GM12878 (cell line): ENCODE measurements at regions not wholly inside any gene's neighbourhood (a gene's known extent, or its start where the extent isn't known, plus 50 kb on each side); places are given as distances from the start of the nearest gene placed in this dataset.

Experiments used
- ATAC-seq: fragments of 200-7000 bp; cut with Tn5 transposase; 3 replicates; pipeline ENCODE4 v1.9.1; 2020; ENCODE audit warnings: mild to moderate bottlenecking, moderate library complexity
- BruUV-seq: library from RNA; stranded (reverse); fragments of 400-500 nt; replicated peaks from 2 replicates; lab custom pipeline; 2021; lab: Mats Ljungman, UMichigan
- CTCF ChIA-PET: fragments of 300-600 bp; sonication (Branson Sonifier 250); formaldehyde crosslinking; extraction: SDS; loops from one replicate; lab custom pipeline; 2021; ENCODE audit warnings: inconsistent platforms; lab: Yijun Ruan, JAX
- POLR2A ChIA-PET: fragments of 350-600 bp; formaldehyde crosslinking; extraction: SDS; loops from one replicate; lab custom pipeline; 2021; ENCODE audit warnings: inconsistent platforms; lab: Charles Lee
- RAD21 ChIA-PET: fragments of 300-600 bp; sonication (Branson Sonifier 250); formaldehyde crosslinking; loops from one replicate; lab custom pipeline; 2023; ENCODE audit warnings: antibody characterized with exemption; ENCODE audit not compliant: unreplicated experiment; lab: Charles Lee
- SMC1A ChIA-PET: fragments of 300-600 bp; sonication (Branson Sonifier 250); formaldehyde crosslinking; loops from one replicate; lab custom pipeline; 2023; ENCODE audit not compliant: unreplicated experiment, uncharacterized antibody; lab: Charles Lee
- DNase-seq: peaks from one replicate; pipeline ENCODE4 v3.0.0-alpha.2; 2011; ENCODE audit warnings: low read depth, low spot score
- FAIRE-seq: peaks from 3 replicates; lab custom pipeline; 2011; peaks lifted over from hg19 to GRCh38; lab: Jason Lieb, UNC
- H2AFZ ChIP-seq: 2 replicates; pipeline ENCODE4 v1.6.0; 2011; ENCODE audit warnings: low read depth, low read length, control low read depth; ENCODE audit not compliant: control insufficient read depth
- H3K27ac ChIP-seq: 2 replicates; pipeline ENCODE4 v1.5.1; 2011; ENCODE audit warnings: control low read depth; ENCODE audit not compliant: control insufficient read depth, insufficient read depth
- H3K27me3 ChIP-seq, 2 experiments: replicated peaks in 1 of 2; 2 replicates each; pipeline versions ENCODE4 v1.6.0 to v1.6.1; 2011; ENCODE audit warnings: low read length in 1 of 2; ENCODE audit not compliant: control insufficient read depth in 2 of 2, insufficient read depth in 2 of 2
- H3K36me3 ChIP-seq, 2 experiments: 2 replicates each; pipeline ENCODE4 v1.5.1; 2011; ENCODE audit warnings: low read length in 1 of 2; ENCODE audit not compliant: control insufficient read depth in 2 of 2, insufficient read depth in 2 of 2
- H3K4me1 ChIP-seq: 2 replicates; pipeline ENCODE4 v1.6.1; 2011; ENCODE audit warnings: mild to moderate bottlenecking, low read length, moderate library complexity, mixed read lengths; ENCODE audit not compliant: control insufficient read depth, insufficient read depth
- H3K4me2 ChIP-seq: 2 replicates; pipeline ENCODE4 v1.6.0; 2011; ENCODE audit warnings: control low read depth; ENCODE audit not compliant: control insufficient read depth, insufficient read depth
- H3K4me3 ChIP-seq: fragments of 200-600 bp; sonication (generic); 2 replicates; pipeline ENCODE4 v1.5.1; 2016
- H3K79me2 ChIP-seq: 2 replicates; pipeline ENCODE4 v1.6.0; 2011; ENCODE audit warnings: low read length; ENCODE audit not compliant: control insufficient read depth, insufficient read depth
- H3K9ac ChIP-seq: 2 replicates; pipeline ENCODE4 v1.8.0; 2011; ENCODE audit warnings: low read length, control low read depth, mixed read lengths; ENCODE audit not compliant: control insufficient read depth, insufficient read depth
- H3K9me3 ChIP-seq: replicated peaks from 3 replicates; pipeline ENCODE4 v1.5.1; 2011; ENCODE audit warnings: mild to moderate bottlenecking, low read length; ENCODE audit not compliant: control insufficient read depth, insufficient read depth
- H4K20me1 ChIP-seq: 2 replicates; pipeline ENCODE4 v1.6.0; 2011; ENCODE audit not compliant: control insufficient read depth, insufficient read depth
- ATF7 ChIP-seq: fragments of 450-650 bp; IDR thresholded peaks from 2 replicates; pipeline ENCODE4 v1.6.1; 2016; ENCODE audit warnings: low read depth, mild to moderate bottlenecking
- HCFC1 ChIP-seq: fragments of 150-350 bp; IDR thresholded peaks from 2 replicates; pipeline ENCODE4 v1.6.1; 2014; ENCODE audit warnings: low read length
- MEF2B ChIP-seq: fragments of 450-650 bp; IDR thresholded peaks from 2 replicates; pipeline ENCODE4 v1.6.1; 2018; ENCODE audit warnings: mild to moderate bottlenecking, moderate library complexity; ENCODE audit not compliant: partially characterized antibody, poor library complexity, severe bottlenecking
- NRF1 ChIP-seq: conservative IDR thresholded peaks from 2 replicates; pipeline ENCODE4 v1.6.1; 2011; ENCODE audit warnings: mild to moderate bottlenecking, low read depth, low read length, improper control_type of control experiment
- SREBF1 ChIP-seq: IDR thresholded peaks from 2 replicates; pipeline ENCODE4 v1.6.1; 2012; ENCODE audit warnings: mild to moderate bottlenecking, low read length
- SRF ChIP-seq, 2 experiments: IDR thresholded peaks; 2 replicates each; pipeline ENCODE4 v1.6.1; 2011; ENCODE audit warnings: low read depth in 2 of 2, low read length in 2 of 2, mild to moderate bottlenecking in 1 of 2, moderate library complexity in 1 of 2
- WRNIP1 ChIP-seq: IDR thresholded peaks from 2 replicates; pipeline ENCODE4 v1.6.1; 2011; ENCODE audit warnings: low read depth, low read length, improper control_type of control experiment, borderline replicate concordance
- WGBS: methylation state at CpG from one replicate; pipeline ENCODE4 v1.1.6; 2016; ENCODE audit warnings: low lambda C conversion rate; ENCODE audit not compliant: insufficient replicate concordance, insufficient coverage; ENCODE audit errors: missing lambda C conversion rate; 5-methylcytosine and 5-hydroxymethylcytosine counted together
- in situ Hi-C: fragments of 300-500 bp; cut with MboI; formaldehyde crosslinking; loops from 9 replicates; pipeline ENCODE4 v1.14.3; 2018; ENCODE audit warnings: mixed read lengths
- intact Hi-C: fragments of 100-400 bp; cut with micrococcal nuclease; formaldehyde crosslinking; loops from one replicate; pipeline ENCODE4 v1.14.2; 2022; ENCODE audit not compliant: unreplicated experiment

DNA sequence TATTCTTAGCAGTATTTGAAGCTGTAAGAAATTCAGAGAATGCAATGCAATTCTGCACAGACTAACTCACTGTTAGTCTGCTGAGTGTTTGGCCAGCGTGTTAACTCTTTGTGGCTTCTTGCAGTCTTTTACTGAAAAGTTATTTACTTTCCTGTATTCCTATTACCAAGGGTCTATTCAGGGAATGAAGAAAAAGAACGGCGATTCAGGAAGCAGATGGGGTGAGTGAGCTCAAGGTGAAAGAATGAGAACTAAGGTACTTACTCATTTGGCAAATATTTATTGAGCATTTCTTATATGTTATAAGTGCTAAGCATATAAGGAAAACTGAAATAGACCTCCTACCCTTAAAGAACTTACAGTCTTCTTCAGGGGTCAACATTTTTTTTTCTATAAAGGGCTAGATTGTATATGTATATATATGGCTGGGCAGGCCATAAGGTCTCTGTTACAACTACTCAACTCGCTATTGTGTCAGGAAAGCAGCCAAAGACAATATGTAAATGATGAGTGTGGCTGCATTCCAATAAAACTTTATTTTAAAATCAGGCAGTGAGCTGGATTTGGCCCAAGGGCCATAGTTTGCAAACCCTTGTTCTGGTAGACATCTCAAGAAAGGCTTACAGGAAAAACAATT, 271.9 kb upstream of the GADL1 start:
- BruUV-seq, result no TSS peak
- Histone ChIP-seq H3K9ac (no peak overlapping the region), H3K4me1 (no peaks in the 10 kb centered on the region), H3K9me3 (no peaks in the 10 kb centered on the region; the same call in 2 of the 3 replicates), H3K36me3 (no peaks in the 10 kb centered on the region), H2AFZ (no peak overlapping the region), H4K20me1 (no peaks in the 10 kb centered on the region), H3K27ac (no peak overlapping the region), H3K4me2 (no peak overlapping the region), H3K79me2 (no peaks in the 10 kb centered on the region), H3K27me3 (no peaks in the 10 kb centered on the region), H3K4me3 (no peak overlapping the region)
- ATAC-seq, result no peak
- no peak for DNase-seq
- CTCF ChIA-PET, result interaction anchor here (0.7 to 2.0 kb wide), 4 partner anchors 10 to 618 kb away, joined by 3 to 8 read pairs (median 4); no protein-coding TSS in a partner anchor
- POLR2A ChIA-PET, result no interaction called here
- RAD21 ChIA-PET, result interaction anchor here (1.6 to 2.3 kb wide), 2 partner anchors 11 to 52 kb away, joined by 4 to 5 read pairs; no protein-coding TSS in a partner anchor
- intact Hi-C loops, result no loop called here
- in situ Hi-C loops, result no loop called here
- FAIRE-seq, result no peak
- 13% methylated on average over 4 of the region's 4 CpGs for WGBS
- SMC1A ChIA-PET, result interaction anchor here (0.8 to 5.5 kb wide), 8 partner anchors 9 to 240 kb away, joined by 3 to 35 read pairs (median 5); no protein-coding TSS in a partner anchor
- no peak for TF ChIP-seq MEF2B
- no peak for TF ChIP-seq SREBF1
- TF ChIP-seq SRF (IDR thresholded peaks at IDR 0.05; ENCODE audit: low read depth in 2 of 2, low read length in 2 of 2), result no peak

DNA sequence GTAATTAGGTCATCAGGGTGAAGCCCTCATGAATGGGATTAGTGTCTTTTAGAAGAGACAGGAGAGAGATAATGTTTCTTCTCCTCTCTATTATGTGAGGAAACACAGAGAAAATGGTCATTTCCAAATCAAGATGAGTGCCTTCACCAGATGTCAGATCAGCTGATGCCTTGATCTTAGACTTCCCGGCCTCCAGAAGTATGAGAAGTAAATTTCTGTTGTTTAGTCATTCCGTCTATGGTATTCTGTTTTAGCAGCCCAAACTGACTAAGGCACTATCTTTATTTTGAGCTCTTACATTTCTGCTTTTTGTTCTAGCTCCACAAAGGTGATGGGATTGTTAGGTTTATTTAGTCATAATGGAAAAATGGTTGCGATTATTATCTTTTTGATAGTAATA, 273.2 kb upstream of the GADL1 start:
- CTCF ChIA-PET, result interaction anchor here (1.6 kb wide), 1 partner anchor 13 kb away, joined by 3 read pairs; no protein-coding TSS in a partner anchor
- ATAC-seq, result no peak
- Histone ChIP-seq H3K9me3 (no peaks in the 10 kb centered on the region; the same call in 2 of the 3 replicates), H4K20me1 (no peaks in the 10 kb centered on the region), H2AFZ (no peak overlapping the region), H3K4me1 (no peaks in the 10 kb centered on the region), H3K79me2 (no peaks in the 10 kb centered on the region), H3K9ac (no peak overlapping the region), H3K4me3 (no peak overlapping the region), H3K27me3 (no peaks in the 10 kb centered on the region), H3K4me2 (no peak overlapping the region), H3K36me3 (no peaks in the 10 kb centered on the region), H3K27ac (no peak overlapping the region)
- intact Hi-C loops (no loop called here), in situ Hi-C loops (no loop called here)
- DNase-seq, result no peak
- no peak for FAIRE-seq
- POLR2A ChIA-PET, result no interaction called here
- SMC1A ChIA-PET, result interaction anchor here (1.1 to 5.5 kb wide), 3 partner anchors 12 to 42 kb away, joined by 3 to 35 read pairs (median 6); no protein-coding TSS in a partner anchor
- WGBS, result 77% methylated on average over 3 of the region's 3 CpGs
- TF ChIP-seq HCFC1 (no peak), ATF7 (no peak), WRNIP1 (no peak), NRF1 (no peak)
- RAD21 ChIA-PET, result no interaction called here
- BruUV-seq, result no TSS peak
